GM12891 (cell line): ENCODE measurements at regions not wholly inside any gene's neighbourhood (a gene's known extent, or its start where the extent isn't known, plus 50 kb on each side); places are given as distances from the start of the nearest gene placed in this dataset.

Experiments
- PAX5 ChIP-seq: IDR thresholded peaks from 2 replicates; pipeline ENCODE4 v1.6.1; 2011; ENCODE audit warnings: low read length, moderate library complexity, mild to moderate bottlenecking; ENCODE audit not compliant: insufficient read depth, severe bottlenecking
- POLR2A ChIP-seq: IDR thresholded peaks from 2 replicates; pipeline ENCODE4 v1.6.1; 2011; ENCODE audit warnings: low read depth, low read length, control low read depth
- POLR2AphosphoS5 ChIP-seq: IDR thresholded peaks from 2 replicates; pipeline ENCODE4 v1.6.1; 2011; ENCODE audit warnings: low read depth, low read length, control low read depth
- SPI1 ChIP-seq: IDR thresholded peaks from 2 replicates; pipeline ENCODE4 v1.6.1; 2011; ENCODE audit warnings: low read depth, low read length, control low read depth

DNA sequence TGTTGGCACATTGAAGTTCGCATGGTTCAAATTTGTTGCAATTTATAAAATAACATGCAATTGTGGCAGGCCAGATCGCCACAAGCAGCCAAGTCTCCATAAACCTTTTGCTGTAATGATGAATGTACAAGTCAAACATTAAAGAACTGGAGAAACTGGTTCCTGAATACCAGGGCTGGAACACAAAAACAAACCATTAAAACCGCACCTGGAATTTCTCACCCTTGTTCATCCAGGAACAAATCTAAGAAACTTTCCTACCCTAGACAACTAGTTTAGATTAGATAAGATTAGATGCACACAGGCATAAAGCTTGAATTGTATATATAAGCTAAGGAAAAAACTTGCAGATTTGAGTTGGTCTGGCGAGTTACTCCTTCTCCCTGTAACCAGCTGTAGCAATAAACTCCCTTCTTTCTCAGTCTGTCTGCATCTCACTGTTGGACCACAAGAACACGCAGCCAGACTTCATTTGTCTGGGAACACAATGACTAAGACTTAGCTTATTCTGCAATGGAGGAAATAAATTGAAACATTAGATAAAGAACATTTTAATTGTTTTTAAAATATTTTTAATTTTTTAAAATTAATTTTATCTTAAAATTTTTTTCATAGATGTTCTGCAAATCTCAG is 1835.5 kb upstream of the LRRTM1 start:
- TF ChIP-seq POLR2A, result no peak
- TF ChIP-seq POLR2AphosphoS5, result no peak
- no peak for TF ChIP-seq SPI1
- TF ChIP-seq PAX5, result no peak
